GM13977 (cell line): ENCODE measurements at regions not wholly inside any gene's neighbourhood (a gene's known extent, or its start where the extent isn't known, plus 50 kb on each side); places are given as distances from the start of the nearest gene placed in this dataset.
"Not testable (repeated sequence)": the region's sequence is repeated elsewhere in the genome, so short reads cannot be mapped to it uniquely, and the experiment has no call there.

Experiments used
- DNase-seq: peaks from one replicate; pipeline ENCODE4 v3.0.0; 2012; ENCODE audit warnings: low spot score
- CTCF ChIP-seq: IDR thresholded peaks from 2 replicates; pipeline ENCODE4 v1.5.1; 2012; ENCODE audit warnings: mild to moderate bottlenecking, control low read depth; ENCODE audit not compliant: insufficient read depth; ENCODE audit errors: extremely low read depth, missing control alignments
- in situ Hi-C: fragments of 300-500 bp; cut with MboI; formaldehyde crosslinking; loops from one replicate; pipeline ENCODE4 v1.12.0; 2022; ENCODE audit warnings: low sequenced_read_pairs, low pct_unique_long_range_greater_than_20kb, mixed read lengths, inconsistent platforms; ENCODE audit not compliant: unreplicated experiment

- DNase-seq = no peak
- TF ChIP-seq CTCF = no peak
These were observed 141.1 kb downstream of the MSL3 start for GRCh38 chrX:11899091-11899490.

DNA sequence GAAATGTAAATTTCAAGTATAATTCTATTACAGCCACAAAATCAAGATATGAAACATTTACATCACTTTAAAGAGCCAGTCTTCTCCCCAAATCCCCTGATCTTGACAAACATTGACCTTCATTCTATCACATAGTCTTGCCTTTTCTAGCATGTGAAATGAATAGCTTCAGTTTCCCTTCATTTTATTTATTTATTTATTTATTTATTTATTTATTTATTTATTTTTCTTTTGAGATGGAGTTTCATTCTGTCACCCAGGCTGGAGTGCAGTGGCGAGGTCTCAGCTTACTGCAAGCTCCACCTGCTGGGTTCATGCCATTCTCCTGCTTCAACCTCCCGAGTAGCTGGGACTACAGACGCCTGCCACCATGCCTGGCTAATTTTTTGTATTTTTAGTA lies 147.9 kb downstream of the MSL3 start:
- DNase-seq = not testable (repeated sequence)
- in situ Hi-C loops = loop anchor here (25.0 kb wide), 2 partner anchors 119 to 369 kb away; no protein-coding TSS in a partner anchor

More at GRCh38 chrX:11899091-11899490, 141.1 kb downstream of the MSL3 start:
- in situ Hi-C loops = no loop called here

GRCh38 chrX:11908371-11908770 lies 150.3 kb downstream of the MSL3 start:
- in situ Hi-C loops = loop anchor here (25.0 kb wide), 2 partner anchors 121 to 371 kb away; no protein-coding TSS in a partner anchor

GRCh38 chrX:11913001-11913400 lies 155.0 kb downstream of the MSL3 start:
- no peak for TF ChIP-seq CTCF
- in situ Hi-C loops = loop anchor here (25.0 kb wide), 2 partner anchors 126 to 376 kb away; no protein-coding TSS in a partner anchor
- DNase-seq = no peak

More at GRCh38 chrX:11908371-11908770, 150.3 kb downstream of the MSL3 start:
- peak; percentile 55 for TF ChIP-seq CTCF
- peak; percentile 20 for DNase-seq

DNA sequence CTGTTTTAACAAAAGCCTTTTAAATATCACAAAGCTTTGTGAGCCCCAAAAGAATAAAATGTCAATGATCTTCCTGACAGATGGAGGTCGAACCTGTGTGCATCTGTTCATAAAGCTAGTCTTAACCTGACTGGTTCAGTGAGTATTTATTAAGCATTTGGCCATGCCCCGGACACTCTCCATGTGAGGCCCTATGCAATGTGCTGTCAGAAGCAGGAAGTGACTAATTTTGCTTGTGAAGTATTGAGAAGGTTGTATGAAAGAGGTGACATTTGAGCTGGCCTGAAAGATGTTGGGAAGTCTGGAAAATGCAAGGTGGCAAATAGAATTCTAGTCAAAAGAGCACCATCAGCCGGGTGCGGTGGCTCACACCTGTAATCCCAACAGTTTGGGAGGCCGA lies 171.4 kb downstream of the MSL3 start:
- no peak for TF ChIP-seq CTCF
- in situ Hi-C loops = no loop called here
- DNase-seq = no peak

DNA sequence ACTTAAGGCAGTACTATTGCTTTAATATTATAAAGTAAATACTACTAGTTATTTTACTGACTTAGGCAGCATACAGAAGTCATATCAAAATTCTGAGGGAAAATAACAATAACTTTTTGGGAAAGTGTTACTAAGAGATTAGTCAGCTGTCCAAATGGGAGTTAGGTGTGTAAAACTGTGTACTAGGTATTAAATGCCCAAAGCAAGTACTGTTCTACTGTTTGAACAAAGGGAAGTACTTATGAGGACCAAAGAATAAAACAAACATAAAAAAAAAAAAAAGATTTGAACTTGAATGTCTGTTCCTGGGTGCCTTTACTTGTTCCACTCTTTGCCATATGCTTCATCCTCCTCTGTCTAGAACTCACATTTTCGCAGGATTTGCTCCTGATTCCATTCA lies 174.4 kb downstream of the MSL3 start:
- DNase-seq = no peak
- in situ Hi-C loops = no loop called here
- TF ChIP-seq CTCF = no peak

DNA sequence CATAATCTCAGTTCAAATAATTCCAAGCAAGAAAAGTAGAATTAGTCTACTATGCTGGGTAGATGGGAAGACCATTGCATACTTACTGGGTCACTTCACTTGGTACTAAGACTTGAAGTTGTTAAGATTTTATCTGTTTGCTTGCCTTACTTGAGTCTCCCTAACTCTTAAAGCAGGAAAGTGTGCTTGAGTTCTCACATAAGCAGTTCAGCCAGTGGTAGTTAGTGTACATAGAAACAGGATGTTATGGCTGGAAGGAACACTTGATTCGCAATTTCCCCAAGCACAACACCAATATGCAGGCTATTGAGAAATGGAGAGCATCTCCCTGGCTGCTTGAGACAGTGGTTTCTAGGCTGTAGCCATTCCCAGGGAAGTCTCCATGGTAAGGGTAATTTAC lies 176.1 kb downstream of the MSL3 start:
- no peak for TF ChIP-seq CTCF
- in situ Hi-C loops = no loop called here
- no peak for DNase-seq
